SK-N-SH (cell line): ENCODE measurements at regions not wholly inside any gene's neighbourhood (a gene's known extent, or its start where the extent isn't known, plus 50 kb on each side); places are given as distances from the start of the nearest gene placed in this dataset.

Source experiments
- EP300 ChIP-seq, 2 experiments: IDR thresholded peaks; 2 replicates each; pipeline versions ENCODE4 v1.4.0 to v1.6.1; 2012; ENCODE audit warnings: borderline replicate concordance in 1 of 2, low read depth in 1 of 2, low read length in 1 of 2
- NFIC ChIP-seq: IDR thresholded peaks from 2 replicates; pipeline ENCODE4 v1.4.0; 2012; ENCODE audit warnings: borderline replicate concordance
- POLR2AphosphoS5 ChIP-seq: IDR thresholded peaks from 2 replicates; pipeline ENCODE4 v1.6.1; 2012; ENCODE audit warnings: low read depth, low read length
- SMC3 ChIP-seq: IDR thresholded peaks from 2 replicates; pipeline ENCODE4 v1.6.1; 2012; ENCODE audit warnings: low read depth, low read length, improper control_type of control experiment
- TAF1 ChIP-seq: IDR thresholded peaks from 2 replicates; pipeline ENCODE4 v1.6.1; 2012; ENCODE audit warnings: low read depth, mild to moderate bottlenecking, low read length, moderate library complexity, borderline replicate concordance
- TF ChIP-seq, protein P1 (sequence below): fragments of 200-600 bp; sonication (generic); IDR thresholded peaks from 2 replicates; pipeline ENCODE4 v1.6.1; 2017; ENCODE audit warnings: antibody characterized with exemption, mild to moderate bottlenecking, moderate library complexity
- TF ChIP-seq, protein P2 (sequence below): IDR thresholded peaks from 2 replicates; pipeline ENCODE4 v1.6.1; 2012; ENCODE audit warnings: mild to moderate bottlenecking, low read depth, low read length, moderate library complexity

DNA sequence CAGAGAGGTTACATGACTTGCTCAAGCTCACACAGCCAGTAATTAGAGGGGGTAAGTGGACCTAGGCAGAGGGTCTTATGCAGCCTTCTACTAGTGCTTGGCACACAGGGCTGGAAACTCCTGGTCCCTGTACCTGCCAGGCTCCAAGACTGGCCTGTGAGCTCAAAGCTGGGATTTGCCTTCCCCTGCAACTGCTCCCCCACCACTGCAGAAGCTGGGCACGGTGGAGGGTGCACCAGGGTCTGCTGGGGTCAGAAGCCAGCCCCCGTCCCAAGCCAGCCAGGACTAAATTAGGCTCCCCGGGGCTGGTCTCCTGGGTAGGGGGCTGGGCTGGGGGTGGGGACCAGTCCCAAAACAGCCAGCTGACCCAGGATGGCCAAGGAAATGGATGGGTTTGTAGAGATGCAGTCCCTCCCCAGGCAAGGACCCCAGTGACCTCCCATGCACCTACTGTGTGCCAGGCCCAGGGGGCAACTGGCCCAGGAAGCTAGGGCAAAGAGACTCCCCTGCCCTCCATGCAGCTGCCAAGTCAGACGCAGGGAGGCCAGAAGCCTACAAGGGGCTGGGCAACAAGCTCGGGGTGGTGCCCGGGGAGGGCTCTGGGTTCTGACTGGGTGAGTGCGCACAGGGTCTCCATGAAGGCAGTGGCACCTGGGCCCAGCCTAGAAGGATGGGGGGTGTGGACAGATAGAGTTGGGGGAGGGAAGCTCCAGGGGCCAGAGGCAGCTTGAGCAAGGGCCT is 51.8 kb upstream of the LINGO1 start:
- TF ChIP-seq, protein P1, sequence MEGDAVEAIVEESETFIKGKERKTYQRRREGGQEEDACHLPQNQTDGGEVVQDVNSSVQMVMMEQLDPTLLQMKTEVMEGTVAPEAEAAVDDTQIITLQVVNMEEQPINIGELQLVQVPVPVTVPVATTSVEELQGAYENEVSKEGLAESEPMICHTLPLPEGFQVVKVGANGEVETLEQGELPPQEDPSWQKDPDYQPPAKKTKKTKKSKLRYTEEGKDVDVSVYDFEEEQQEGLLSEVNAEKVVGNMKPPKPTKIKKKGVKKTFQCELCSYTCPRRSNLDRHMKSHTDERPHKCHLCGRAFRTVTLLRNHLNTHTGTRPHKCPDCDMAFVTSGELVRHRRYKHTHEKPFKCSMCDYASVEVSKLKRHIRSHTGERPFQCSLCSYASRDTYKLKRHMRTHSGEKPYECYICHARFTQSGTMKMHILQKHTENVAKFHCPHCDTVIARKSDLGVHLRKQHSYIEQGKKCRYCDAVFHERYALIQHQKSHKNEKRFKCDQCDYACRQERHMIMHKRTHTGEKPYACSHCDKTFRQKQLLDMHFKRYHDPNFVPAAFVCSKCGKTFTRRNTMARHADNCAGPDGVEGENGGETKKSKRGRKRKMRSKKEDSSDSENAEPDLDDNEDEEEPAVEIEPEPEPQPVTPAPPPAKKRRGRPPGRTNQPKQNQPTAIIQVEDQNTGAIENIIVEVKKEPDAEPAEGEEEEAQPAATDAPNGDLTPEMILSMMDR, result no peak
- no peak for TF ChIP-seq SMC3
- TF ChIP-seq, protein P2, sequence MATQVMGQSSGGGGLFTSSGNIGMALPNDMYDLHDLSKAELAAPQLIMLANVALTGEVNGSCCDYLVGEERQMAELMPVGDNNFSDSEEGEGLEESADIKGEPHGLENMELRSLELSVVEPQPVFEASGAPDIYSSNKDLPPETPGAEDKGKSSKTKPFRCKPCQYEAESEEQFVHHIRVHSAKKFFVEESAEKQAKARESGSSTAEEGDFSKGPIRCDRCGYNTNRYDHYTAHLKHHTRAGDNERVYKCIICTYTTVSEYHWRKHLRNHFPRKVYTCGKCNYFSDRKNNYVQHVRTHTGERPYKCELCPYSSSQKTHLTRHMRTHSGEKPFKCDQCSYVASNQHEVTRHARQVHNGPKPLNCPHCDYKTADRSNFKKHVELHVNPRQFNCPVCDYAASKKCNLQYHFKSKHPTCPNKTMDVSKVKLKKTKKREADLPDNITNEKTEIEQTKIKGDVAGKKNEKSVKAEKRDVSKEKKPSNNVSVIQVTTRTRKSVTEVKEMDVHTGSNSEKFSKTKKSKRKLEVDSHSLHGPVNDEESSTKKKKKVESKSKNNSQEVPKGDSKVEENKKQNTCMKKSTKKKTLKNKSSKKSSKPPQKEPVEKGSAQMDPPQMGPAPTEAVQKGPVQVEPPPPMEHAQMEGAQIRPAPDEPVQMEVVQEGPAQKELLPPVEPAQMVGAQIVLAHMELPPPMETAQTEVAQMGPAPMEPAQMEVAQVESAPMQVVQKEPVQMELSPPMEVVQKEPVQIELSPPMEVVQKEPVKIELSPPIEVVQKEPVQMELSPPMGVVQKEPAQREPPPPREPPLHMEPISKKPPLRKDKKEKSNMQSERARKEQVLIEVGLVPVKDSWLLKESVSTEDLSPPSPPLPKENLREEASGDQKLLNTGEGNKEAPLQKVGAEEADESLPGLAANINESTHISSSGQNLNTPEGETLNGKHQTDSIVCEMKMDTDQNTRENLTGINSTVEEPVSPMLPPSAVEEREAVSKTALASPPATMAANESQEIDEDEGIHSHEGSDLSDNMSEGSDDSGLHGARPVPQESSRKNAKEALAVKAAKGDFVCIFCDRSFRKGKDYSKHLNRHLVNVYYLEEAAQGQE, result no peak
- no peak for TF ChIP-seq NFIC
- TF ChIP-seq TAF1, result no peak
- no peak for TF ChIP-seq EP300 (IDR thresholded peaks at IDR 0.05; ENCODE audit: borderline replicate concordance in 1 of 2, low read depth in 1 of 2, low read length in 1 of 2)
- no peak for TF ChIP-seq POLR2AphosphoS5
